ENCODE measurements at regions not wholly inside any gene's neighbourhood (a gene's known extent, or its start where the extent isn't known, plus 50 kb on each side); places are given as distances from the start of the nearest gene placed in this dataset.

- no peak for TF ChIP-seq CTCF (IDR thresholded peaks at IDR 0.05)
- no peak for TF ChIP-seq POLR2A (IDR thresholded peaks at IDR 0.05)
- no peak for TF ChIP-seq EP300 (IDR thresholded peaks at IDR 0.05)
Measured at GRCh38 chr5:86674069-86674468, 56.3 kb downstream of the COX7C start.
